ENCODE measurements at regions not wholly inside any gene's neighbourhood (a gene's known extent, or its start where the extent isn't known, plus 50 kb on each side); places are given as distances from the start of the nearest gene placed in this dataset.

- no peak for TF ChIP-seq CTCF (IDR thresholded peaks at IDR 0.05; ENCODE audit: insufficient read depth, low read depth, low read length)
- no peak overlapping the region for H3K4me3 ChIP-seq (ENCODE audit: low read depth, low read length)
- peak; percentile 2 for DNase-seq (ENCODE audit: low read depth)
Observed at GRCh38 chr1:38690790-38691449, 168.7 kb downstream of the RRAGC start.

GRCh38 chr1:38686927-38687255, 172.7 kb downstream of the RRAGC start:
- no peak overlapping the region for H3K4me3 ChIP-seq (ENCODE audit: low read depth, low read length)
- DNase-seq (ENCODE audit: low read depth) = no peak
- TF ChIP-seq CTCF (IDR thresholded peaks at IDR 0.05; ENCODE audit: insufficient read depth, low read depth, low read length) = no peak

DNA sequence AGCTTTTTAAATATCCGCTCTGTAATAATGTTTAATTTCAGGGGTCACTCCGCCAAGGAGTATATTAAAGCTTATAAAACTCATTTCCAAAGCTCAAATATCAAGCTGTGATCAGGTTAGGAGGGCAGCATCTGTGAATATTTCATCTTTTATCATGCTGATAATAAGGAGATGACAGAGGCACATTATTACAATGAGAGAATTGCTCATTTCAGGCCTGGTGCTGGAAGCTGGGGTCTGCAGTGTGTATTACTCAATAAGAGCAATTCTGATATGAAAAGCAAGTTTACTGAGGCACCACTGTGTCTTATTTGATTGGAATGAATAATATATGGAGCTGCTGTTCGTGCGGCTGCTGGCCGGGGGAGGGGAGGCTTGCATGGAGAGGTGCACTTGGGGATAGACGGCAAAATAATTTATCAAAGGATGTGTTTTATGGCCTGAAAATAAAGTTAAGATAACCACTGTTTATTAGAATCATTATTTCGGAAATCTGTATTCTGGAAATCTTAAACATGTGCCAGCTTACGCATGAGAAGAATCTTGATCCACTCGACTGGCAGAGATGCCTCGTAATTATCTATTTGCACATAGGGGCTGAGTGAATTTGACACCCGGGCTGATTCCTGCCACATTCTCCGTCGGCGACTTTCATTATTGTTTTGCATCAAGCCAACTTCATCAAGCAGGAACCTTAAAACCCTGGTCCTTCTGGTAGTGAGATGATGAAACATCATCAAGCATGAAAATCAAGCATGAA, 173.2 kb downstream of the RRAGC start:
- H3K4me3 ChIP-seq (ENCODE audit: low read depth, low read length) = no peak overlapping the region
- DNase-seq (ENCODE audit: low read depth) = no peak
- no peak for TF ChIP-seq CTCF (IDR thresholded peaks at IDR 0.05; ENCODE audit: insufficient read depth, low read depth, low read length)

DNA sequence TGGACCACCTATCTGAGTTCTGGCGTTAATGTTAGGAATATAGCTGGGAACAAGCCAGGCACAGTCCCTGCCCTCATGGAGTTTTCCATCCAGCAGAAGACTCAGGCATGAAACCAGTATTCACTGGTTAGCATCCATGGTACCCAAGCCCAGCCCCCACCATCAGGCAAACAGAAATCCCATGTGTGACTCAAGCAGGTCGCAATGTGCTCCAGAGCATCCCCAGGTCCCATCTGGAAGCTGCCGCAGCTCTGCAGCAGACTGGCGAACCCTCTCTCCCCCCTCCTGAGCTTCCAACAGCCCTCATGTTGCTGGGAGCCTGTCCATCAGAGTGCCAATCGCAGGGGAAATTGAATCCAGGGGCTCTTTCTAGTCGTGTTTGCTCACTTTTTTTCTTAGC, 174.2 kb downstream of the RRAGC start:
- no peak for TF ChIP-seq CTCF (IDR thresholded peaks at IDR 0.05; ENCODE audit: insufficient read depth, low read depth, low read length)

GRCh38 chr1:38680801-38681510, 178.6 kb downstream of the RRAGC start:
- H3K4me3 ChIP-seq (ENCODE audit: low read depth, low read length) = no peak overlapping the region

More for the DNA sequence above, 174.2 kb downstream of the RRAGC start:
- H3K4me3 ChIP-seq (ENCODE audit: low read depth, low read length) = no peak overlapping the region
- no peak for DNase-seq (ENCODE audit: low read depth)

DNA sequence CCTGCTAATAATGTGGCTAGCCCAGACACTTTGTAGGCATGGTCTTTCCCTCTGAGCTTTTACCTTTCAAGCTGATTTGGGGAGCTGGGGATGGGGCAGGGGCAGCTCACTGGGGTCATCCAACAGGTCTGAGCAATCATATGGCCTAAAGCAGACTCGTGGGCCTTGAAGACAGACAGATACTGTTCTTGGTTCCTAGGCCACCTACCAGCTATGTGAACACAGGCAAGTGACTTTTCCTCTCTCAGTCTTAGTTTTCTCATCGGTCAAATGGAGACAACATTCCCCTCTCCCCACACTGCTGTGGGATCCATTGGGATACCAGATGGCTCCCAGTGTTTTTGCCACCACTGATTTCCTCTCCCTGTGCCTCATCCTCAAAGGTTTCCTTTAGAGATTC, 181.8 kb downstream of the RRAGC start:
- TF ChIP-seq CTCF (IDR thresholded peaks at IDR 0.05; ENCODE audit: insufficient read depth, low read depth, low read length) = no peak

More at GRCh38 chr1:38680801-38681510, 178.6 kb downstream of the RRAGC start:
- DNase-seq (ENCODE audit: low read depth) = peak; percentile 50
- TF ChIP-seq CTCF (IDR thresholded peaks at IDR 0.05; ENCODE audit: insufficient read depth, low read depth, low read length) = no peak

More for the DNA sequence above, 181.8 kb downstream of the RRAGC start:
- H3K4me3 ChIP-seq (ENCODE audit: low read depth, low read length) = no peak overlapping the region
- no peak for DNase-seq (ENCODE audit: low read depth)

Measured in fibroblast of villous mesenchyme (primary cell).